Transverse colon (tissue), 3 donors: ENCODE measurements at regions not wholly inside any gene's neighbourhood (a gene's known extent, or its start where the extent isn't known, plus 50 kb on each side); places are given as distances from the start of the nearest gene placed in this dataset.

Experiments used
- EP300 ChIP-seq: sonication (generic); formaldehyde crosslinking; IDR thresholded peaks from one replicate; pipeline ENCODE4 v1.6.1; 2017; ENCODE audit warnings: antibody characterized with exemption, low read depth
- TF ChIP-seq, protein P1 (sequence below), 5 experiments: fragments of 200-600 bp in 3 of 5; fragments of 450-650 bp in 2 of 5; sonication (generic) in 3 of 5; IDR thresholded peaks; 1 replicate in 2 of 5; 2 replicates in 3 of 5; pipeline ENCODE4 v1.5.1; 2016 to 2017; ENCODE audit warnings: antibody characterized with exemption in 5 of 5, inconsistent platforms in 3 of 5, mild to moderate bottlenecking in 2 of 5, moderate library complexity in 1 of 5

- TF ChIP-seq, protein P1, sequence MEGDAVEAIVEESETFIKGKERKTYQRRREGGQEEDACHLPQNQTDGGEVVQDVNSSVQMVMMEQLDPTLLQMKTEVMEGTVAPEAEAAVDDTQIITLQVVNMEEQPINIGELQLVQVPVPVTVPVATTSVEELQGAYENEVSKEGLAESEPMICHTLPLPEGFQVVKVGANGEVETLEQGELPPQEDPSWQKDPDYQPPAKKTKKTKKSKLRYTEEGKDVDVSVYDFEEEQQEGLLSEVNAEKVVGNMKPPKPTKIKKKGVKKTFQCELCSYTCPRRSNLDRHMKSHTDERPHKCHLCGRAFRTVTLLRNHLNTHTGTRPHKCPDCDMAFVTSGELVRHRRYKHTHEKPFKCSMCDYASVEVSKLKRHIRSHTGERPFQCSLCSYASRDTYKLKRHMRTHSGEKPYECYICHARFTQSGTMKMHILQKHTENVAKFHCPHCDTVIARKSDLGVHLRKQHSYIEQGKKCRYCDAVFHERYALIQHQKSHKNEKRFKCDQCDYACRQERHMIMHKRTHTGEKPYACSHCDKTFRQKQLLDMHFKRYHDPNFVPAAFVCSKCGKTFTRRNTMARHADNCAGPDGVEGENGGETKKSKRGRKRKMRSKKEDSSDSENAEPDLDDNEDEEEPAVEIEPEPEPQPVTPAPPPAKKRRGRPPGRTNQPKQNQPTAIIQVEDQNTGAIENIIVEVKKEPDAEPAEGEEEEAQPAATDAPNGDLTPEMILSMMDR (IDR thresholded peaks at IDR 0.05), result no peak
- no peak for TF ChIP-seq EP300
Measured at GRCh38 chr6:115271434-115271833, 789.3 kb downstream of the FRK start.
